ENCODE measurements at regions not wholly inside any gene's neighbourhood (a gene's known extent, or its start where the extent isn't known, plus 50 kb on each side); places are given as distances from the start of the nearest gene placed in this dataset.

GRCh38 chr12:30531731-30532678, 163.7 kb downstream of the IPO8 start:
- TF ChIP-seq POLR2A (IDR thresholded peaks at IDR 0.05) (no peak), CTCF (IDR thresholded peaks at IDR 0.05) (no peak)

All from testis (tissue), 2 donors.